ENCODE measurements at regions not wholly inside any gene's neighbourhood (a gene's known extent, or its start where the extent isn't known, plus 50 kb on each side); places are given as distances from the start of the nearest gene placed in this dataset.

GRCh38 chr1:63129184-63129583 lies 193.2 kb upstream of the FOXD3 start:
- WGBS, result 98% methylated on average over 1 of the region's 1 CpG
- no peaks in the 10 kb centered on the region for H3K36me3 ChIP-seq (ENCODE audit: control insufficient read depth in 2 of 2, insufficient read depth in 2 of 2, low read length in 1 of 2)
- H3K27ac ChIP-seq (ENCODE audit: low read depth in 1 of 2, low read length in 1 of 2), result no peak overlapping the region
- no peak for DNase-seq (ENCODE audit: low read depth in 6 of 9, low spot score in 9 of 9)
- H3K4me3 ChIP-seq (ENCODE audit: low read length in 2 of 2), result no peak overlapping the region
- H3K9me3 ChIP-seq (ENCODE audit: control insufficient read depth in 2 of 2, insufficient read depth in 1 of 2, low read length in 1 of 2), result no peaks in the 10 kb centered on the region
- H3K27me3 ChIP-seq (ENCODE audit: control insufficient read depth in 2 of 2, insufficient read depth in 1 of 2, low read length in 1 of 2), result no peaks in the 10 kb centered on the region
- H3K4me1 ChIP-seq (ENCODE audit: control insufficient read depth in 2 of 2, insufficient read depth in 2 of 2, low read length in 2 of 2), result no peaks in the 10 kb centered on the region

DNA sequence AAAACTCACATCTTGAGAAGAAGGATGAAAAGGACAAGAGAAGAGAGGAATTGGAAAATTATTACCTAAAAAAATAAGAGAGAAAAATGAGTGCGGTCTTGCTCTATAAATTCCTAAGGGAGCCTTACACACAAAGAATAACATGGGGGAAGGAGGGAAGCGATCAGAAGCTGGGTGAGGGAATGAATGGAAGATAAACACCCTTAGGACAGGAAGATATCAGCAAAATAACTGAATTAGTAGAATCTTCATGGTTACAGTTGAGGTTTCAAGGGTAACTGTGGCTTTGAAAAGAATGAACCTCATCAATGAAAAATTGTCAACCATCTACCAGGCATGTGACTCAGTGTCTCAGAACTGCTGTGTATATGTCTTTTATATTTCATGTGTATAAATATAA lies 192.5 kb upstream of the FOXD3 start:
- Histone ChIP-seq H3K9me3 (ENCODE audit: control insufficient read depth in 2 of 2, insufficient read depth in 1 of 2, low read length in 1 of 2) (no peaks in the 10 kb centered on the region), H3K36me3 (ENCODE audit: control insufficient read depth in 2 of 2, insufficient read depth in 2 of 2, low read length in 1 of 2) (no peaks in the 10 kb centered on the region), H3K27ac (ENCODE audit: low read depth in 1 of 2, low read length in 1 of 2) (no peak overlapping the region), H3K4me1 (ENCODE audit: control insufficient read depth in 2 of 2, insufficient read depth in 2 of 2, low read length in 2 of 2) (no peaks in the 10 kb centered on the region), H3K27me3 (ENCODE audit: control insufficient read depth in 2 of 2, insufficient read depth in 1 of 2, low read length in 1 of 2) (no peaks in the 10 kb centered on the region), H3K4me3 (ENCODE audit: low read length in 2 of 2) (no peak overlapping the region)
- WGBS, result 98% methylated on average over 2 of the region's 2 CpGs
- DNase-seq (ENCODE audit: low read depth in 6 of 9, low spot score in 9 of 9), result no peak

DNA sequence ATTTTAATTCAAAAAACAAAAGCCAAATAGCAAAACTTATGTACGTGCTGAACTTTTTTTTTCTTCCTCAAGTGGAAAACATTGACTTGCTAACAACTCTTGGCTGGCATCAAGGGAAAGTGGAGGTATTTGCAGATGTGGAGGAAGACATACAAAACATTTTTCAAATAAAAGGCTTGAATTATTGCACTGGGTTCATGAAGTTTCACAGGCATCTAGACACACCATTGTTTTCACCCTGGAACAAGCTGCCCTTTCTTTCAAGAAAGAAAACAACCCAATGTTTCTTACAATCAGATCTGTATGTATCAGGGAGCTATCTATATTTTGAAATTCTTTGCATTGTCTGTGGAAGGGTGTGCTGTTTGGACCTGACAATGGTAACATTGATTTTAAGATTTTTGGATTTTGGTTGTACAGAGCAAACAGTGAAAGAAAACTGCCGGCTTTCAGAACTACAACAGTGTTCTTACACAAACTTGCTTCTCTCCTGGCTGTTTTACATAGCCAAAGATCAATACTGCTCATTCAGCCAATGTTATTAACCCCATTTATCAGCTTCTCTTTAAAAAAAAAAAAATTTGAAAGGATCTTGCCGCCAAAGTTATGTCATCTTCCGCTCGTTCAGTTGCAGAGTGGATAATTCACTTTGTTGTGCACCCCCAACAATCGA lies 187.7 kb upstream of the FOXD3 start:
- Histone ChIP-seq H3K27ac (ENCODE audit: low read depth in 1 of 2, low read length in 1 of 2) (no peak overlapping the region), H3K36me3 (ENCODE audit: control insufficient read depth in 2 of 2, insufficient read depth in 2 of 2, low read length in 1 of 2) (no peaks in the 10 kb centered on the region), H3K9me3 (ENCODE audit: control insufficient read depth in 2 of 2, insufficient read depth in 1 of 2, low read length in 1 of 2) (no peaks in the 10 kb centered on the region), H3K27me3 (ENCODE audit: control insufficient read depth in 2 of 2, insufficient read depth in 1 of 2, low read length in 1 of 2) (no peaks in the 10 kb centered on the region), H3K4me1 (ENCODE audit: control insufficient read depth in 2 of 2, insufficient read depth in 2 of 2, low read length in 2 of 2) (no peaks in the 10 kb centered on the region), H3K4me3 (ENCODE audit: low read length in 2 of 2) (no peak overlapping the region)
- WGBS, result 96% methylated on average over 6 of the region's 6 CpGs
- no peak for DNase-seq (ENCODE audit: low read depth in 6 of 9, low spot score in 9 of 9)

- Histone ChIP-seq H3K4me3 (ENCODE audit: low read length in 2 of 2) (no peak overlapping the region), H3K4me1 (ENCODE audit: control insufficient read depth in 2 of 2, insufficient read depth in 2 of 2, low read length in 2 of 2) (no peaks in the 10 kb centered on the region), H3K9me3 (ENCODE audit: control insufficient read depth in 2 of 2, insufficient read depth in 1 of 2, low read length in 1 of 2) (no peaks in the 10 kb centered on the region), H3K27ac (ENCODE audit: low read depth in 1 of 2, low read length in 1 of 2) (no peak overlapping the region), H3K36me3 (ENCODE audit: control insufficient read depth in 2 of 2, insufficient read depth in 2 of 2, low read length in 1 of 2) (no peaks in the 10 kb centered on the region), H3K27me3 (ENCODE audit: control insufficient read depth in 2 of 2, insufficient read depth in 1 of 2, low read length in 1 of 2) (no peaks in the 10 kb centered on the region)
- no peak for DNase-seq (ENCODE audit: low read depth in 6 of 9, low spot score in 9 of 9)
- WGBS, result 96% methylated on average over 2 of the region's 2 CpGs
These were observed 187.2 kb upstream of the FOXD3 start for GRCh38 chr1:63135174-63135512.

DNA sequence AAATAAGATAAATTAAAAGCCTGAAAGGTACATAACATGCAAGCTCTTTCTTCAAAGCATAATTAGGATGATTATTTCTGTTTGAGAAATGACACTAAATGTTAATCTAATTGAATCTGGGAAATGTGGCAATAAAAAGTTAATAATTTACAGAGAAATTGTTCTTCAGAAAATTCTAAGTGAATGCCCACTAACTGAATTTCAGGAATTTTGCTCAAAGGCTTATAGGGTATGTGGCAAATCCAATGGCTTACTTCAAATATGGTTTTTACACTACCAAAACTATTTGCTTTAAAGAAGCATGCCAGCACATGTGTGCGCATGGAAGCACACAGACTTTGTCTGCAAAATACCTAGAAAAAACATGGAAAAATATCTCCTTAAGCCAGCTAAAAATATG lies 186.6 kb upstream of the FOXD3 start:
- no peak for DNase-seq (ENCODE audit: low read depth in 6 of 9, low spot score in 9 of 9)
- H3K36me3 ChIP-seq (ENCODE audit: control insufficient read depth in 2 of 2, insufficient read depth in 2 of 2, low read length in 1 of 2), result no peaks in the 10 kb centered on the region
- H3K27me3 ChIP-seq (ENCODE audit: control insufficient read depth in 2 of 2, insufficient read depth in 1 of 2, low read length in 1 of 2), result no peaks in the 10 kb centered on the region
- 99% methylated on average over 1 of the region's 1 CpG for WGBS
- no peak overlapping the region for H3K27ac ChIP-seq (ENCODE audit: low read depth in 1 of 2, low read length in 1 of 2)
- H3K9me3 ChIP-seq (ENCODE audit: control insufficient read depth in 2 of 2, insufficient read depth in 1 of 2, low read length in 1 of 2), result no peaks in the 10 kb centered on the region
- H3K4me3 ChIP-seq (ENCODE audit: low read length in 2 of 2), result no peak overlapping the region
- H3K4me1 ChIP-seq (ENCODE audit: control insufficient read depth in 2 of 2, insufficient read depth in 2 of 2, low read length in 2 of 2), result no peaks in the 10 kb centered on the region

DNA sequence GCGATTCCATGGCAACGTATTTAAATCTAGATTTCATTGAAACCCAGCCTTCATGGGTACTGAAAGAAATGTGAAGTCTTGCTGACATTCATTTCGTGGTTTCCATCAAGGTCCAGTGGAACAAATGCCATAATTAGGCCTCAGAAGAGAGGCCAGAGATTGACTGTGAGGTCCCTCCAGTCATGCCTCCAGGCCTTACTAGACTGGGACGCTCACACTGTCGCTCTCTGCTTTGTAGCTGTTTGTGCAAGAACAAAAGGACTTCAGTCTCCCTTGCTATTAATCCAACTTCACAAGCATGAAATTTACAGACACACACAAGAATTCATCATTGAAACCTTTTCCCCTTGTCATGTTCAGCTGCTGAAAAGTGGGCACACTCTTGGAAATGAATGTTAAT lies 180.4 kb upstream of the FOXD3 start:
- H3K36me3 ChIP-seq (ENCODE audit: control insufficient read depth in 2 of 2, insufficient read depth in 2 of 2, low read length in 1 of 2), result no peaks in the 10 kb centered on the region
- no peak for DNase-seq (ENCODE audit: low read depth in 6 of 9, low spot score in 9 of 9)
- 96% methylated on average over 5 of the region's 5 CpGs for WGBS
- H3K4me3 ChIP-seq (ENCODE audit: low read length in 2 of 2), result no peak overlapping the region
- no peaks in the 10 kb centered on the region for H3K4me1 ChIP-seq (ENCODE audit: control insufficient read depth in 2 of 2, insufficient read depth in 2 of 2, low read length in 2 of 2)
- H3K27ac ChIP-seq (ENCODE audit: low read depth in 1 of 2, low read length in 1 of 2), result no peak overlapping the region
- H3K27me3 ChIP-seq (ENCODE audit: control insufficient read depth in 2 of 2, insufficient read depth in 1 of 2, low read length in 1 of 2), result no peaks in the 10 kb centered on the region
- no peaks in the 10 kb centered on the region for H3K9me3 ChIP-seq (ENCODE audit: control insufficient read depth in 2 of 2, insufficient read depth in 1 of 2, low read length in 1 of 2)

DNA sequence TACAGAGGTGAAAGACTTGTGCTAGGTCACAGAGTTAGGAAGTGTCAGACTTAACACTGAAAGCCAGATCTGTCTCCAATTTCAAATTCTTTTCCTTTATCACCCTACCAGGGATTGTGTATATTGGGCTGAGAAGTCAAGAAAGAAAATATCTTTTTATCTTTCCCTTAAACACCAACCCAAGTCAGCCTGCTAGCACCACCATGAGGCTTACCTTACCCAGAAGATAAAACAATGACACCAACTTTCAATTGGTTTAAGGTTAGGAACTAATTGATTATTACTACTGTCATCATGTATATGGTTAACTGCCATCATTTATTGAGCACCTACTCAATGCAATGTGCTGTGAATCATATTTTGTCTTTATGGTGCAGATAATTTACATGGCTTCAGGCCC lies 178.9 kb upstream of the FOXD3 start:
- Histone ChIP-seq H3K9me3 (ENCODE audit: control insufficient read depth in 2 of 2, insufficient read depth in 1 of 2, low read length in 1 of 2) (no peaks in the 10 kb centered on the region), H3K4me3 (ENCODE audit: low read length in 2 of 2) (no peak overlapping the region), H3K27ac (ENCODE audit: low read depth in 1 of 2, low read length in 1 of 2) (no peak overlapping the region), H3K36me3 (ENCODE audit: control insufficient read depth in 2 of 2, insufficient read depth in 2 of 2, low read length in 1 of 2) (no peaks in the 10 kb centered on the region), H3K4me1 (ENCODE audit: control insufficient read depth in 2 of 2, insufficient read depth in 2 of 2, low read length in 2 of 2) (no peaks in the 10 kb centered on the region), H3K27me3 (ENCODE audit: control insufficient read depth in 2 of 2, insufficient read depth in 1 of 2, low read length in 1 of 2) (no peaks in the 10 kb centered on the region)
- no peak for DNase-seq (ENCODE audit: low read depth in 6 of 9, low spot score in 9 of 9)

GRCh38 chr1:63147783-63148182 lies 174.6 kb upstream of the FOXD3 start:
- no peak for DNase-seq (ENCODE audit: low read depth in 6 of 9, low spot score in 9 of 9)
- Histone ChIP-seq H3K36me3 (ENCODE audit: control insufficient read depth in 2 of 2, insufficient read depth in 2 of 2, low read length in 1 of 2) (no peaks in the 10 kb centered on the region), H3K4me1 (ENCODE audit: control insufficient read depth in 2 of 2, insufficient read depth in 2 of 2, low read length in 2 of 2) (no peaks in the 10 kb centered on the region), H3K4me3 (ENCODE audit: low read length in 2 of 2) (no peak overlapping the region), H3K9me3 (ENCODE audit: control insufficient read depth in 2 of 2, insufficient read depth in 1 of 2, low read length in 1 of 2) (no peaks in the 10 kb centered on the region), H3K27ac (ENCODE audit: low read depth in 1 of 2, low read length in 1 of 2) (no peak overlapping the region), H3K27me3 (ENCODE audit: control insufficient read depth in 2 of 2, insufficient read depth in 1 of 2, low read length in 1 of 2) (no peaks in the 10 kb centered on the region)
- WGBS, result 98% methylated on average over 3 of the region's 3 CpGs

DNA sequence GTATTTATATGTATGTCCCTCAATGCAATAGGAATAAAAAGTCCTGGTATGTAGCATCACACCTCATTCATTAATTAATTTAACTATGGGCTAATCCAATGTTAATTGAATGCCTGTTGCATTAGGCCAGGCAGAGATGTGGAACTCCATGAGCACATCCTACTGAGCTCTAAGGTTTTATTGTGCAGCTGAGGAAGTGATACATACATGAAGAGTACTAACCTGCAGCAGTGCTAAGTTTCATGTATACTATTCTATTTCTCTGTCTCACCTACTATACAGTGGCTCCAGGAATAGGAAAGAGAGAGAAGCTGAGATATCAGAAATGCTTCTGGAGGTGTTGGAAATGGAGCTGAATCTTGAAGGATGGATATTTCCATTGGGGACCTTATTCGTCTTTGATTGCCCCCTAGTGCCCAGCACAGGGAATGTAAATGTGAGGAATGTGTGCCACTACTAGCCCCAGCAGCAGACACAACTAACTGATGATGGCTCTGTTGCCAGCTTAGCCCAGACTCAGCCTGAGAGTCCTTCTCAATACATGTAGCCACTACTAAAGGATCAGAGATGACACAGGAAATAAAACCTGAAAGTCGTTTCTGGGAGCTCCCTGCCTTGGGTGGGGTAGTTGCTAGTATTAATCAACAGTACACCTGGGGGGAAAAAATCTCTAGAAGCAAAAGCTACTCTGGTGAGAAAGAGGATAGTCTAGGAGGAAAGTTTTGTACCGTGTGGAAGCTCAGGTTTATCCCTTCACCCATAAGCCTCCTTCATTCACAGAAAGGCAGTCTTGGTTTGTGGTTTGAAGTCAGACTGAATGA lies 173.3 kb upstream of the FOXD3 start:
- Histone ChIP-seq H3K36me3 (ENCODE audit: control insufficient read depth in 2 of 2, insufficient read depth in 2 of 2, low read length in 1 of 2) (no peaks in the 10 kb centered on the region), H3K4me1 (ENCODE audit: control insufficient read depth in 2 of 2, insufficient read depth in 2 of 2, low read length in 2 of 2) (no peaks in the 10 kb centered on the region), H3K4me3 (ENCODE audit: low read length in 2 of 2) (no peak overlapping the region), H3K27me3 (ENCODE audit: control insufficient read depth in 2 of 2, insufficient read depth in 1 of 2, low read length in 1 of 2) (no peaks in the 10 kb centered on the region), H3K9me3 (ENCODE audit: control insufficient read depth in 2 of 2, insufficient read depth in 1 of 2, low read length in 1 of 2) (no peaks in the 10 kb centered on the region), H3K27ac (ENCODE audit: low read depth in 1 of 2, low read length in 1 of 2) (no peak overlapping the region)
- WGBS, result 30% methylated on average over 3 of the region's 3 CpGs
- peak in 2 of 9 donors; percentile 4 to 9 for DNase-seq (ENCODE audit: low read depth in 6 of 9, low spot score in 9 of 9)
